ENCODE measurements at regions not wholly inside any gene's neighbourhood (a gene's known extent, or its start where the extent isn't known, plus 50 kb on each side); places are given as distances from the start of the nearest gene placed in this dataset.

DNA sequence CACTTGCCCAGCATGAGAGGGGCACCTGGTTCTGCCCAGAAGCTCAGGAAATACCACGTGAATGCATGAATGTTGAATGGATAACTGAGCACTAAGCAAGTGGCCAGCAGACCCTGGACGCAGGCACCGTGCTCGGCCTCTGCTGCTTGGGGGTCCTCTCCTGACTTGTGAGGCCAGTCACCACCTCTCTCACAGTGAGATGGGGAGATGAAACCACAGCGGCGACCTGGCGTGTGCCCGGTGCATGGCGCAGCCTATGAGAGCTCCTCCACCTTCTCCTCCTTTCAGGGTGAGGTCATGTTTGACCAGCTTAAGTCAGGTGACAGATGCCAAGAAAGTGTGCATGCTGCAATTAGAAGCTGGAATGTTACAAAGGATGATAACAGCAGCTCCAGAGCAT lies 75.5 kb downstream of the HMX1 start:
- no peak for DNase-seq (ENCODE audit: low read depth)
- TF ChIP-seq, protein P1, sequence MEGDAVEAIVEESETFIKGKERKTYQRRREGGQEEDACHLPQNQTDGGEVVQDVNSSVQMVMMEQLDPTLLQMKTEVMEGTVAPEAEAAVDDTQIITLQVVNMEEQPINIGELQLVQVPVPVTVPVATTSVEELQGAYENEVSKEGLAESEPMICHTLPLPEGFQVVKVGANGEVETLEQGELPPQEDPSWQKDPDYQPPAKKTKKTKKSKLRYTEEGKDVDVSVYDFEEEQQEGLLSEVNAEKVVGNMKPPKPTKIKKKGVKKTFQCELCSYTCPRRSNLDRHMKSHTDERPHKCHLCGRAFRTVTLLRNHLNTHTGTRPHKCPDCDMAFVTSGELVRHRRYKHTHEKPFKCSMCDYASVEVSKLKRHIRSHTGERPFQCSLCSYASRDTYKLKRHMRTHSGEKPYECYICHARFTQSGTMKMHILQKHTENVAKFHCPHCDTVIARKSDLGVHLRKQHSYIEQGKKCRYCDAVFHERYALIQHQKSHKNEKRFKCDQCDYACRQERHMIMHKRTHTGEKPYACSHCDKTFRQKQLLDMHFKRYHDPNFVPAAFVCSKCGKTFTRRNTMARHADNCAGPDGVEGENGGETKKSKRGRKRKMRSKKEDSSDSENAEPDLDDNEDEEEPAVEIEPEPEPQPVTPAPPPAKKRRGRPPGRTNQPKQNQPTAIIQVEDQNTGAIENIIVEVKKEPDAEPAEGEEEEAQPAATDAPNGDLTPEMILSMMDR (IDR thresholded peaks at IDR 0.05; ENCODE audit: low read depth, low read length, missing control alignments), result no peak
- in situ Hi-C loops (cut with HindIII; ENCODE audit: low sequenced_read_pairs), result no loop called here

DNA sequence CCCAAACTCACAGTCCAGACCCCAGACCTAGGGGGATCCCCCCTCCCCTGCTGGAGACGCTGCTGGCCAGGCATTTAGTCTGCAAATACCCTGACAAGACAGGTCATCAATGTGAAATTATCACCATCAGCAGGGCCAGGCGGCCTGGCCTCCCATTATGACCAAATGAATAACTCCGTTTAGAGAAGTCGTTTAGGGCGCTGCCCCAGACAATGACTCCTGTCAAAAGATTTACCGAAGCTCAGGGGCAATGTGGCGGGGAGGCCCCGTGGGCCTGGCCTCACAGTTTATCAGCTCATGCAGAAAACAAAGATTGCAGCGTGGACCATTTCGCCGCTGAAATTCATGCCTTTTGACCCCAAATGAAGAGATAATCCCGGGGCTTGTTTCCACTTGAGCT lies 76.5 kb downstream of the HMX1 start:
- TF ChIP-seq, protein P1 (IDR thresholded peaks at IDR 0.05; ENCODE audit: low read depth, low read length, missing control alignments), result no peak
- no peak overlapping the region for H3K4me3 ChIP-seq (ENCODE audit: low read depth, low read length)
- in situ Hi-C loops (cut with HindIII; ENCODE audit: low sequenced_read_pairs), result no loop called here
- no peak for DNase-seq (ENCODE audit: low read depth)

More for the DNA sequence above, 75.5 kb downstream of the HMX1 start:
- no peak overlapping the region for H3K4me3 ChIP-seq (ENCODE audit: low read depth, low read length)

DNA sequence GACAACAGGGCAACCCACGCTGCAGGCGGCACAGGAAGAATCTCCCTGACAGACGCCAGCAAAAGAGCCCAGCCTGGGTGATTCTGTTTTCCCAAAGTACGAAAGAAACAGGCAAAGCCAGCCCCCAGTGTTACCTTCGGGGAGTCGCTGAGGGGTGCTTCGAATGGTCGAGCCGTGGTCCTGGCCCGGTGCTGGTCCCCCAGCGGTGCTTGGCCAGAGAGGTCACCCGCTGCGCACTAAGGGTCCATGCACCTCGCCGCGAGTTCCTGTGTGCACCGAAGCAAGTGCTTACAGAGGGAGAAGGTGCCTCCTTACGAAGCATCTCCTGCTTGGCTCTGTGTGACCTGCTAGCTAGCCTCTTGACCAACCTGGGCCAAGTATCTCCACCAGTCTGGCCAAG lies 77.1 kb downstream of the HMX1 start:
- no peak overlapping the region for H3K4me3 ChIP-seq (ENCODE audit: low read depth, low read length)
- TF ChIP-seq, protein P1 (IDR thresholded peaks at IDR 0.05; ENCODE audit: low read depth, low read length, missing control alignments), result no peak
- no peak for DNase-seq (ENCODE audit: low read depth)
- in situ Hi-C loops (cut with HindIII; ENCODE audit: low sequenced_read_pairs), result no loop called here

DNA sequence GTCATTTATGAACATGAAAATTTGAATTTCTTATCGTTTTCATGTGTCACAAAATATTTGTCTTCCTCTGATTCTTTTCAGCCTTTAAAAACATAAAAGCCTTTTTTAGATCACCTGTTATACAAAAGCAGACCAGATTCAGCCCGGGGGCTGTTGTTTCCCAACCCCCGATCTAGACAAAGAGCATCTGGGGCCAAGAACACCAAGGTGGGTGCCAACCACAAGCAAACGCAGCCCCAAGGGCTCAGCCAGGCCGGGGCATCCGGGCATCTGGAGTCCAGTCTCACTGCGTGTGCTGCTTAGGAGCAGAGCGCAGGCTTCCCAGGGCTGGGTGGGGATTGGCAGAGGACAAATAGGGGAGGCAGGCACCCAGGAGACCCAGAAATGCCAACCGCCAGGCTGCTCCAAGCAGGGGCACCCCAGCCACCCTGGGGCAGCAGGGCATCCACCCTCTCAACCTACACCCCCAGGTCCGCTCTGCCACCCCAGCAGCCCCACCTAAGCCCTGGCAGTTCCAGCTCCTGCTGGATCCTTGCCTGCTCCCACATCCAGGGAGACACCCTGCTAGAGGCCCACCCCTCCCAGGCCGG lies 78.0 kb downstream of the HMX1 start:
- in situ Hi-C loops (cut with HindIII; ENCODE audit: low sequenced_read_pairs), result no loop called here
- no peak overlapping the region for H3K4me3 ChIP-seq (ENCODE audit: low read depth, low read length)
- no peak for DNase-seq (ENCODE audit: low read depth)
- TF ChIP-seq, protein P1 (IDR thresholded peaks at IDR 0.05; ENCODE audit: low read depth, low read length, missing control alignments), result no peak

- in situ Hi-C loops (cut with HindIII; ENCODE audit: low sequenced_read_pairs), result no loop called here
- DNase-seq (ENCODE audit: low read depth), result no peak
- TF ChIP-seq, protein P1 (IDR thresholded peaks at IDR 0.05; ENCODE audit: low read depth, low read length, missing control alignments), result no peak
- no peak overlapping the region for H3K4me3 ChIP-seq (ENCODE audit: low read depth, low read length)
These were observed 79.1 kb downstream of the HMX1 start for GRCh38 chr4:8792491-8792890.

- in situ Hi-C loops (cut with HindIII; ENCODE audit: low sequenced_read_pairs), result no loop called here
- TF ChIP-seq, protein P1 (IDR thresholded peaks at IDR 0.05; ENCODE audit: low read depth, low read length, missing control alignments), result no peak
- no peak overlapping the region for H3K4me3 ChIP-seq (ENCODE audit: low read depth, low read length)
- no peak for DNase-seq (ENCODE audit: low read depth)
These were observed 80.0 kb downstream of the HMX1 start for GRCh38 chr4:8791609-8792008.
